Neural cell (in vitro differentiated cells): ENCODE measurements at regions not wholly inside any gene's neighbourhood (a gene's known extent, or its start where the extent isn't known, plus 50 kb on each side); places are given as distances from the start of the nearest gene placed in this dataset.

Experiments
- H2AFZ ChIP-seq: fragments of 200-600, 300-800 bp; sonication (generic), shearing (Covaris generic); 2 replicates; pipeline ENCODE4 v1.6.0; 2014; ENCODE audit warnings: low read depth, mild to moderate bottlenecking, antibody characterized with exemption, low read length, moderate library complexity
- H3F3A ChIP-seq: fragments of 200-600 bp; shearing (Covaris generic); 2 replicates; pipeline ENCODE4 v1.6.1; 2016; ENCODE audit warnings: mild to moderate bottlenecking, moderate library complexity, mixed read lengths, antibody characterized with exemption, low read length; ENCODE audit not compliant: insufficient read depth, poor library complexity, severe bottlenecking
- H3K27ac ChIP-seq: fragments of 200-600, 300-800 bp; sonication (generic), shearing (Covaris generic); 2 replicates; pipeline ENCODE4 v1.5.1; 2014; ENCODE audit warnings: mild to moderate bottlenecking, low read length, moderate library complexity
- H3K27me3 ChIP-seq: fragments of 300-800, 200-600 bp; sonication (generic), shearing (Covaris generic); 2 replicates; pipeline ENCODE4 v1.6.0; 2014; ENCODE audit warnings: mild to moderate bottlenecking, low read depth, low read length, moderate library complexity; ENCODE audit not compliant: insufficient read depth
- H3K36me3 ChIP-seq: fragments of 300-800, 200-600 bp; sonication (generic), shearing (Covaris generic); 2 replicates; pipeline ENCODE4 v1.5.1; 2014; ENCODE audit warnings: mild to moderate bottlenecking, antibody characterized with exemption, low read length, moderate library complexity; ENCODE audit not compliant: insufficient read depth
- H3K4me2 ChIP-seq: fragments of 300-800, 200-600 bp; sonication (generic), shearing (Covaris generic); 2 replicates; pipeline ENCODE4 v1.6.0; 2014; ENCODE audit warnings: mild to moderate bottlenecking, low read length
- H3K4me3 ChIP-seq: fragments of 300-800, 200-600 bp; sonication (generic), shearing (Covaris generic); 2 replicates; pipeline ENCODE4 v1.5.1; 2014; ENCODE audit warnings: mild to moderate bottlenecking, low read length, moderate library complexity
- H3K79me2 ChIP-seq: fragments of 200-600 bp; shearing (Covaris generic); replicated peaks from 2 replicates; pipeline ENCODE4 v1.6.0; 2014; ENCODE audit warnings: mild to moderate bottlenecking, low read length, moderate library complexity; ENCODE audit not compliant: insufficient read depth
- H3K9ac ChIP-seq: fragments of 300-800, 200-600 bp; sonication (generic), shearing (Covaris generic); 2 replicates; pipeline ENCODE4 v1.6.1; 2016; ENCODE audit warnings: mild to moderate bottlenecking, low read length, mixed read lengths
- H3K9me2 ChIP-seq: fragments of 200-600 bp; shearing (Covaris generic); 2 replicates; pipeline ENCODE4 v1.6.1; 2016; ENCODE audit warnings: mild to moderate bottlenecking, low read length, mixed read lengths; ENCODE audit not compliant: insufficient read depth
- H3K9me3 ChIP-seq: fragments of 200-600, 300-800 bp; sonication (generic), shearing (Covaris generic); 2 replicates; pipeline ENCODE4 v1.6.1; 2016; ENCODE audit warnings: mild to moderate bottlenecking, mixed run types, low read length, moderate library complexity, mixed read lengths
- H4K20me1 ChIP-seq: fragments of 200-600 bp; shearing (Covaris generic); 2 replicates; pipeline ENCODE4 v1.6.1; 2016; ENCODE audit warnings: mild to moderate bottlenecking, mixed run types; ENCODE audit not compliant: insufficient read depth
- CTCF ChIP-seq: fragments of 450-650 bp; IDR thresholded peaks from 2 replicates; pipeline ENCODE4 v1.5.1; 2014; ENCODE audit warnings: antibody characterized with exemption, mild to moderate bottlenecking, moderate library complexity; ENCODE audit not compliant: poor library complexity, severe bottlenecking
- EP300 ChIP-seq: fragments of 450-650 bp; conservative IDR thresholded peaks from 2 replicates; pipeline ENCODE4 v1.6.1; 2014; ENCODE audit warnings: antibody characterized with exemption, mild to moderate bottlenecking, moderate library complexity; ENCODE audit not compliant: poor library complexity, severe bottlenecking
- EZH2 ChIP-seq: fragments of 200-600, 300-800 bp; shearing (Covaris generic), sonication (generic); IDR thresholded peaks from 2 replicates; pipeline ENCODE4 v1.6.1; 2014; ENCODE audit warnings: antibody characterized with exemption, low read length, borderline replicate concordance, mild to moderate bottlenecking; ENCODE audit not compliant: insufficient read depth, poor library complexity, severe bottlenecking
- MXI1 ChIP-seq: fragments of 450-650 bp; conservative IDR thresholded peaks from 2 replicates; pipeline ENCODE4 v1.6.1; 2014; ENCODE audit warnings: antibody characterized with exemption, mild to moderate bottlenecking; ENCODE audit not compliant: poor library complexity, severe bottlenecking
- POLR2AphosphoS5 ChIP-seq: IDR thresholded peaks from 2 replicates; pipeline ENCODE4 v1.6.1; 2012
- RAD21 ChIP-seq: fragments of 450-650 bp; conservative IDR thresholded peaks from 2 replicates; pipeline ENCODE4 v1.6.1; 2014; ENCODE audit warnings: antibody characterized with exemption, mild to moderate bottlenecking, moderate library complexity
- REST ChIP-seq: IDR thresholded peaks from 2 replicates; pipeline ENCODE4 v1.6.1; 2012; ENCODE audit warnings: borderline replicate concordance
- SMC3 ChIP-seq: fragments of 450-650 bp; conservative IDR thresholded peaks from 2 replicates; pipeline ENCODE4 v1.6.1; 2014; ENCODE audit warnings: antibody characterized with exemption, mild to moderate bottlenecking, moderate library complexity; ENCODE audit not compliant: poor library complexity
- TAF1 ChIP-seq: IDR thresholded peaks from 2 replicates; pipeline ENCODE4 v1.6.1; 2012; ENCODE audit warnings: low read depth

GRCh38 chrX:437661-438390 lies 51.1 kb upstream of the PPP2R3B start:
- Histone ChIP-seq H3K4me3 (peak overlapping the region; percentile 45), H3K27me3 (no peaks in the 10 kb centered on the region), H3K79me2 (no peaks in the 10 kb centered on the region), H3F3A (no peaks in the 10 kb centered on the region), H3K27ac (peak overlapping the region; percentile 62), H3K9ac (peak overlapping the region; percentile 48), H3K4me2 (peak overlapping the region; percentile 25), H2AFZ (no peak overlapping the region), H3K36me3 (no peaks in the 10 kb centered on the region), H3K9me2 (no peaks in the 10 kb centered on the region), H4K20me1 (no peaks in the 10 kb centered on the region), H3K9me3 (no peaks in the 10 kb centered on the region)
- TF ChIP-seq MXI1 (peak; percentile 60), RAD21 (peak; percentile 33), POLR2AphosphoS5 (no peak), EP300 (peak; percentile 92), EZH2 (no peak)

GRCh38 chrX:439241-439640 lies 52.5 kb upstream of the PPP2R3B start:
- H3K79me2 ChIP-seq, result no peaks in the 10 kb centered on the region
- H3K36me3 ChIP-seq, result no peaks in the 10 kb centered on the region
- H3K9me2 ChIP-seq, result no peaks in the 10 kb centered on the region
- no peak overlapping the region for H2AFZ ChIP-seq
- TF ChIP-seq SMC3 (no peak), EZH2 (no peak), CTCF (no peak), MXI1 (no peak), RAD21 (no peak), POLR2AphosphoS5 (no peak), REST (no peak), EP300 (no peak), TAF1 (no peak)
- H3F3A ChIP-seq, result no peaks in the 10 kb centered on the region
- no peaks in the 10 kb centered on the region for H3K9me3 ChIP-seq
- no peak overlapping the region for H3K4me2 ChIP-seq
- no peak overlapping the region for H3K4me3 ChIP-seq
- peaks cover 3% of the 10 kb centered on the region for H3K27me3 ChIP-seq
- no peak overlapping the region for H3K9ac ChIP-seq
- H4K20me1 ChIP-seq, result no peaks in the 10 kb centered on the region
- no peak overlapping the region for H3K27ac ChIP-seq
